Right cardiac atrium (tissue), 5 donors: ENCODE measurements at regions not wholly inside any gene's neighbourhood (a gene's known extent, or its start where the extent isn't known, plus 50 kb on each side); places are given as distances from the start of the nearest gene placed in this dataset.
"Not testable (repeated sequence)": the region's sequence is repeated elsewhere in the genome, so short reads cannot be mapped to it uniquely, and the experiment has no call there.

Experiments used
- ATAC-seq, 2 donors: fragments of 200-7000 bp; cut with Tn5 transposase; one replicate each; pipeline versions ENCODE4 v1.8.0 to v1.9.1; 2020; ENCODE audit warnings: moderate library complexity in 2 of 2, mild to moderate bottlenecking in 1 of 2
- DNase-seq, 3 donors: peaks; one replicate each; pipeline ENCODE4 v3.0.0-alpha.2; 2020
- H3K27ac ChIP-seq: one replicate; pipeline ENCODE4 v1.5.1; 2013; ENCODE audit warnings: mild to moderate bottlenecking, low read length, control low read depth, moderate library complexity
- H3K27me3 ChIP-seq: one replicate; pipeline ENCODE4 v1.6.1; 2013; ENCODE audit not compliant: control insufficient read depth, insufficient read depth
- H3K4me1 ChIP-seq: one replicate; pipeline ENCODE4 v1.6.1; 2013; ENCODE audit warnings: low read length; ENCODE audit not compliant: control insufficient read depth, insufficient read depth
- H3K4me3 ChIP-seq: one replicate; pipeline ENCODE4 v1.5.1; 2013; ENCODE audit warnings: low read length, control low read depth
- H3K9me3 ChIP-seq: one replicate; pipeline ENCODE4 v1.6.1; 2013; ENCODE audit warnings: low read length; ENCODE audit not compliant: control insufficient read depth
- WGBS: extraction: QIAGEN DNeasy Blood & Tissue Kit; methylation state at CpG from one replicate; pipeline ENCODE4 v1.1.7; 2013; 5-methylcytosine and 5-hydroxymethylcytosine counted together
- intact Hi-C, 4 donors: fragments of 100-400 bp; cut with DNase I; formaldehyde crosslinking; loops; one replicate each; pipeline versions ENCODE4 v1.11.0 to v1.14.0; 2022 to 2023
- donor health status: healthy with polysubstance abuse.
- donor health status: DM: no; HTN: yes; CAD: no.
- donor health status: DM: no; HTN: no; CAD: no.
- donor health status: DM: no; HTN: yes; CAD: no; lungs with severe emphysema.
- donor health status: DM: yes; HTN: yes; CAD: no.

- ATAC-seq = no peak
- Histone ChIP-seq H3K4me3 (no peak overlapping the region), H3K4me1 (no peaks in the 10 kb centered on the region), H3K9me3 (no peaks in the 10 kb centered on the region), H3K27ac (no peak overlapping the region), H3K27me3 (no peaks in the 10 kb centered on the region)
- peak in 2 of 3 donors; percentile 10 to 21 for DNase-seq
- intact Hi-C loops = no loop called here
- WGBS = 74% methylated on average over 18 of the region's 18 CpGs
Measured at GRCh38 chr12:34406228-34406995, 384.1 kb downstream of the ALG10 start.

DNA sequence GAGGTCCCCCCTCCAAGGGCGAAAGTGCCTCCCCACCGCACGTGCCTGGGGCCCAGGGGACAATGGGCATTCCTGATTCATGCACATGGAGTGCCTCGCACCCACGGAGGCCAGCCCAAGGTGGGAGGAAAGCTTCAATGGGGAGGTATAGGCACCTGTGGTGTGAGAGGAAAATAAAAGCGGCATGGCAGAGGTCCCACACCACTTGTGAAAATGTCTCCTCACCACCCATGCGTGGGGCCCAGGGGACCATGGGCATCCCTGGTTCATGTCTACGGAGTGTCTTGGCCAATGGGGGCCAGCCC, 384.7 kb downstream of the ALG10 start:
- DNase-seq = peak in 2 of 3 donors; percentile 6 to 17
- Histone ChIP-seq H3K4me1 (no peaks in the 10 kb centered on the region), H3K4me3 (no peak overlapping the region), H3K27me3 (no peaks in the 10 kb centered on the region), H3K9me3 (no peaks in the 10 kb centered on the region), H3K27ac (no peak overlapping the region)
- intact Hi-C loops = no loop called here
- no peak for ATAC-seq
- WGBS = 63% methylated on average over 8 of the region's 8 CpGs

GRCh38 chr12:34407813-34408212, 385.5 kb downstream of the ALG10 start:
- DNase-seq (no peak), ATAC-seq (no peak)
- Histone ChIP-seq H3K4me1 (no peaks in the 10 kb centered on the region), H3K9me3 (no peaks in the 10 kb centered on the region), H3K4me3 (no peak overlapping the region), H3K27me3 (no peaks in the 10 kb centered on the region), H3K27ac (no peak overlapping the region)
- intact Hi-C loops = no loop called here
- 80% methylated on average over 5 of the region's 5 CpGs for WGBS

DNA sequence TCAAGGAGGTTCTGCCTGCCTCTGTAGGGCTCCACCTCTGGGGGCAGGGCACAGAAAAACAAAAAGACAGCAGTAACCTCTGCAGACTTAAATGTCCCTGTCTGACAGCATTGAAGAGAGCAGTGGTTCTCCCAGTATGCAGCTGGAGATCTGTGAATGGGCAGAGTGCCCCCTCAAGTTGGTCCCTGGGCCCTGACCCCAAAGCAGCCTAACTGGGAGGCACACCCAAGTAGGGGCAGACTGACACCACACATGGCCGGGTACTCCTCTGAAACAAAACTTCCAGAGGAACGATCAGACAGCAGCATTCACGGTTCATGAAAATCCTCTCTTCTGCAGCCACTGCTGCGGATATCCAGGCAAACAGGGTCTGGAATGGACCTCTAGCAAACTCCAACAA, 409.2 kb downstream of the ALG10 start:
- intact Hi-C loops, H3K4me3 ChIP-seq, ATAC-seq, H3K4me1 ChIP-seq, H3K9me3 ChIP-seq, DNase-seq, H3K27me3 ChIP-seq, H3K27ac ChIP-seq: not testable (repeated sequence)
- WGBS = 65% methylated on average over 4 of the region's 4 CpGs
